B cell (primary cell): ENCODE measurements at regions not wholly inside any gene's neighbourhood (a gene's known extent, or its start where the extent isn't known, plus 50 kb on each side); places are given as distances from the start of the nearest gene placed in this dataset.

Source experiments
- ATAC-seq: fragments of 200-7000 bp; cut with Tn5 transposase; one replicate; pipeline ENCODE4 v1.10.0; 2021; ENCODE audit warnings: low read depth, mild to moderate bottlenecking, moderate number of reproducible peaks, moderate library complexity
- CTCF ChIA-PET: fragments of 350-600 bp; sonication (Branson Sonifier 250); formaldehyde crosslinking; loops from one replicate; lab custom pipeline; 2021; ENCODE audit warnings: antibody characterized with exemption, inconsistent platforms; lab: Charles Lee
- POLR2A ChIA-PET: fragments of 350-600 bp; sonication (Branson Sonifier 250); formaldehyde crosslinking; loops from one replicate; lab custom pipeline; 2021; ENCODE audit warnings: antibody characterized with exemption; lab: Charles Lee
- DNase-seq: peaks from one replicate; pipeline ENCODE4 v3.0.0; 2013
- H2AFZ ChIP-seq: 2 replicates; pipeline ENCODE4 v1.6.1; 2012; ENCODE audit warnings: mild to moderate bottlenecking, low read depth, low read length; ENCODE audit not compliant: insufficient read depth, poor library complexity, severe bottlenecking
- H3K27ac ChIP-seq, 2 donors: 1 replicate in 1 of 2; 2 replicates in 1 of 2; pipeline ENCODE4 v1.5.1; 2012 to 2013; ENCODE audit warnings: low read length in 2 of 2, mild to moderate bottlenecking in 2 of 2, moderate library complexity in 1 of 2
- H3K27me3 ChIP-seq, 4 experiments: fragments of 200-600 bp in 1 of 4; sonication (generic) in 1 of 4; replicated peaks in 1 of 4; 1 replicate in 2 of 4; 2 replicates in 2 of 4; pipeline versions ENCODE4 v1.6.1 to v1.7.0; 2013 to 2016; ENCODE audit warnings: low read length in 3 of 4, mild to moderate bottlenecking in 2 of 4, mixed read lengths in 1 of 4, moderate library complexity in 1 of 4; ENCODE audit not compliant: insufficient read depth in 4 of 4, control insufficient read depth in 3 of 4; ENCODE audit errors: control extremely low read depth in 1 of 4
- H3K36me3 ChIP-seq, 2 experiments: replicated peaks in 1 of 2; 1 replicate in 1 of 2; 2 replicates in 1 of 2; pipeline versions ENCODE4 v1.6.1 to v1.7.1; 2013; ENCODE audit warnings: low read length in 1 of 2; ENCODE audit not compliant: insufficient read depth in 2 of 2, control insufficient read depth in 1 of 2; ENCODE audit errors: control extremely low read depth in 1 of 2, extremely low read depth in 1 of 2
- H3K4me1 ChIP-seq, 2 donors: fragments of 200-600 bp in 1 of 2; sonication (generic) in 1 of 2; 1 replicate in 1 of 2; 2 replicates in 1 of 2; pipeline versions ENCODE4 v1.5.1 to v1.6.1; 2013 to 2017; ENCODE audit warnings: low read length in 2 of 2; ENCODE audit not compliant: control insufficient read depth in 2 of 2, insufficient read depth in 2 of 2
- H3K4me2 ChIP-seq: replicated peaks from 2 replicates; pipeline ENCODE3; 2012; ENCODE audit warnings: mild to moderate bottlenecking, low read depth, low read length; ENCODE audit not compliant: poor library complexity, severe bottlenecking
- H3K4me3 ChIP-seq, 5 experiments: fragments of 200-600 bp in 1 of 5; sonication (generic) in 1 of 5; 1 replicate in 3 of 5; 2 replicates in 2 of 5; pipeline versions ENCODE4 v1.5.1 to v1.7.0; 2011 to 2016; ENCODE audit warnings: low read length in 4 of 5, mild to moderate bottlenecking in 4 of 5, low read depth in 2 of 5, control low read depth in 1 of 5, moderate library complexity in 1 of 5; ENCODE audit not compliant: insufficient read depth in 1 of 5; ENCODE audit errors: control extremely low read depth in 1 of 5, extremely low read depth in 1 of 5
- H3K79me2 ChIP-seq: fragments of 200-600 bp; sonication (generic); one replicate; pipeline ENCODE4 v1.6.0; 2016; ENCODE audit warnings: low read length; ENCODE audit not compliant: control insufficient read depth, insufficient read depth
- H3K9ac ChIP-seq: fragments of 200-600 bp; sonication (generic); 2 replicates; pipeline ENCODE4 v1.6.1; 2017; ENCODE audit warnings: mild to moderate bottlenecking, low read length, moderate library complexity
- H3K9me3 ChIP-seq, 3 donors: one replicate each; pipeline versions ENCODE4 v1.6.1 to v1.7.1; 2013; ENCODE audit warnings: low read length in 2 of 3; ENCODE audit not compliant: control insufficient read depth in 2 of 3, insufficient read depth in 1 of 3; ENCODE audit errors: control extremely low read depth in 1 of 3
- H4K20me1 ChIP-seq: 2 replicates; pipeline ENCODE4 v1.6.0; 2012; ENCODE audit warnings: mild to moderate bottlenecking, low read length; ENCODE audit not compliant: insufficient read depth, control insufficient read depth, poor library complexity, severe bottlenecking
- H3K27ac Mint-ChIP-seq: one replicate; pipeline ENCODE4 v1.8.0; 2021; ENCODE audit warnings: mixed read lengths
- H3K27me3 Mint-ChIP-seq: one replicate; pipeline ENCODE4 v1.8.0; 2021; ENCODE audit warnings: mixed read lengths
- H3K4me1 Mint-ChIP-seq: one replicate; pipeline ENCODE4 v1.8.0; 2021; ENCODE audit warnings: mixed read lengths
- H3K4me3 Mint-ChIP-seq: one replicate; pipeline ENCODE4 v1.8.0; 2021; ENCODE audit warnings: mixed read lengths
- H3K9me3 Mint-ChIP-seq: one replicate; pipeline ENCODE4 v1.8.0; 2022; ENCODE audit warnings: mixed read lengths; ENCODE audit not compliant: insufficient read depth
- EZH2 ChIP-seq: IDR thresholded peaks from 2 replicates; pipeline ENCODE4 v1.6.1; 2012; ENCODE audit warnings: borderline replicate concordance, low read depth, mild to moderate bottlenecking, moderate library complexity, low read length; ENCODE audit not compliant: insufficient read depth, poor library complexity, severe bottlenecking
- WGBS: methylation state at CpG from one replicate; pipeline ENCODE4 v1.1.5; 2013; ENCODE audit warnings: missing lambda C conversion rate; ENCODE audit not compliant: insufficient coverage; 5-methylcytosine and 5-hydroxymethylcytosine counted together
- intact Hi-C: fragments of 100-400 bp; cut with micrococcal nuclease; formaldehyde crosslinking; loops from one replicate; pipeline ENCODE4 v1.10.0; 2022
- TF ChIP-seq, protein P1 (sequence below): fragments of 200-600 bp; IDR thresholded peaks from one replicate; pipeline ENCODE4 v1.8.0; 2022; ENCODE audit warnings: antibody characterized with exemption, mild to moderate bottlenecking

DNA sequence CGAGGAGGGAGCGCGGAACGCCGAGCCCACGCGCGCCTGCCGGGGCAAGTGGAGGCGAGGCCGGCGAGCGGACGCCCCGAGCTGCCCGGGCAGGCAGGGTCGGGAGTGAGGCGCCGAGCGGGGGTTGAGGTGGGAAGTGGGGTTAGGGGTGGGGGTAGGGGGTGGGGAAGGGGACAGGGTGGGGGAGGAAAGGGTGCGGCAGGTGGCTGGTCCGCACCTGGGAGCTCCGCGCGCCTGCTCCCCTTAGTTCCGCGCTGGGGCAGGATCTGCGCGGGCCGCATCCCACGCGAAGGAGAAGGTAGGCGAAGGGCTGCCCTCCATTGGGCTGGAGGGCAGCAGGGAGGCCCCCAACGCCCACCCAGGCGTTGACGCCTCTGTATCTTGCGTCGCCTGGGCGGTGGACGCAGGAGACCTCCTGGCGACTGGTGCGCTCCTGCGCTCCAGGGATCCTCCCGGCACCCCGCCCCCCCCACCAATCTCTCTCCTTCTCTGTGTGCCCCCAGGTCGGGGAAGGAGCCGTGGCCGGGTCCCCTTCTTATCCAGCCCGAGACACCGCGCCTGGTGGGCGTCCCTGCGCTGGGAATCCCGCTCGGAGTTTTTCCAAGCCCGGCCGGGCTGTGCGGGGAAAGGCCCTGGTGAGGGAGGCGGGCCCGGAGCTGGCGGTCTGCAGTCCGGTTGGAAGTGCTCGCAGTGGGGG, 51.3 kb upstream of the AMZ2 start:
- DNase-seq, result peak; percentile 50
- Histone ChIP-seq H3K27ac (no peak overlapping the region), H2AFZ (peak overlapping the region; percentile 73), H3K4me2 (peak overlapping the region; percentile 97), H3K27me3 (peaks cover 0 to 48% (median 17%) of the 10 kb centered on the region in 4 experiments), H3K9me3 (peaks cover 0 to 3% (median 0%) of the 10 kb centered on the region in 3 donors), H3K9ac (peak overlapping the region; percentile 66), H3K4me1 (peaks cover 50 to 56% of the 10 kb centered on the region in 2 donors), H3K36me3 (no peaks in the 10 kb centered on the region), H4K20me1 (peaks cover 13% of the 10 kb centered on the region), H3K4me3 (peak overlapping the region in 4 of 5 experiments; percentile 39 to 72 (median 56)), H3K79me2 (peaks cover 16% of the 10 kb centered on the region)
- no peaks in the 10 kb centered on the region for H3K9me3 Mint-ChIP-seq
- POLR2A ChIA-PET, result interaction anchor here (0.6 to 8.4 kb wide), 7 partner anchors 9 to 63 kb away, joined by 3 to 113 read pairs (median 3); no protein-coding TSS in a partner anchor
- H3K4me3 Mint-ChIP-seq, result peak overlapping the region; percentile 96
- peaks cover 45% of the 10 kb centered on the region for H3K4me1 Mint-ChIP-seq
- TF ChIP-seq EZH2, result no peak
- TF ChIP-seq, protein P1, sequence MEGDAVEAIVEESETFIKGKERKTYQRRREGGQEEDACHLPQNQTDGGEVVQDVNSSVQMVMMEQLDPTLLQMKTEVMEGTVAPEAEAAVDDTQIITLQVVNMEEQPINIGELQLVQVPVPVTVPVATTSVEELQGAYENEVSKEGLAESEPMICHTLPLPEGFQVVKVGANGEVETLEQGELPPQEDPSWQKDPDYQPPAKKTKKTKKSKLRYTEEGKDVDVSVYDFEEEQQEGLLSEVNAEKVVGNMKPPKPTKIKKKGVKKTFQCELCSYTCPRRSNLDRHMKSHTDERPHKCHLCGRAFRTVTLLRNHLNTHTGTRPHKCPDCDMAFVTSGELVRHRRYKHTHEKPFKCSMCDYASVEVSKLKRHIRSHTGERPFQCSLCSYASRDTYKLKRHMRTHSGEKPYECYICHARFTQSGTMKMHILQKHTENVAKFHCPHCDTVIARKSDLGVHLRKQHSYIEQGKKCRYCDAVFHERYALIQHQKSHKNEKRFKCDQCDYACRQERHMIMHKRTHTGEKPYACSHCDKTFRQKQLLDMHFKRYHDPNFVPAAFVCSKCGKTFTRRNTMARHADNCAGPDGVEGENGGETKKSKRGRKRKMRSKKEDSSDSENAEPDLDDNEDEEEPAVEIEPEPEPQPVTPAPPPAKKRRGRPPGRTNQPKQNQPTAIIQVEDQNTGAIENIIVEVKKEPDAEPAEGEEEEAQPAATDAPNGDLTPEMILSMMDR, result no peak
- no peak overlapping the region for H3K27ac Mint-ChIP-seq
- peaks cover 7% of the 10 kb centered on the region for H3K27me3 Mint-ChIP-seq
- WGBS, result 1% methylated on average over 50 of the region's 63 CpGs
- CTCF ChIA-PET, result interaction anchor here (0.6 to 4.0 kb wide), 8 partner anchors 9 to 268 kb away, joined by 3 to 20 read pairs (median 5); partner anchors contain the start of gene AMZ2
- ATAC-seq, result no peak
- intact Hi-C loops, result no loop called here
